Astrocyte of the cerebellum (primary cell): ENCODE measurements at regions not wholly inside any gene's neighbourhood (a gene's known extent, or its start where the extent isn't known, plus 50 kb on each side); places are given as distances from the start of the nearest gene placed in this dataset.

ENCODE experiments used
- DNase-seq: peaks from one replicate; pipeline ENCODE4 v3.0.0-alpha.2; 2011; ENCODE audit warnings: low read depth
- H3K4me3 ChIP-seq: 2 replicates; pipeline ENCODE4 v1.5.1; 2011; ENCODE audit warnings: mild to moderate bottlenecking, low read depth, low read length, moderate library complexity
- CTCF ChIP-seq: IDR thresholded peaks from 2 replicates; pipeline ENCODE4 v1.5.1; 2012; ENCODE audit warnings: low read length, low read depth, moderate library complexity, mild to moderate bottlenecking; ENCODE audit errors: missing control alignments
- in situ Hi-C: cut with HindIII; loops from 2 replicates; pipeline ENCODE4 v1.10.0; 2017; ENCODE audit warnings: low sequenced_read_pairs

GRCh38 chr2:236632295-236633218, 62.9 kb downstream of the ACKR3 start:
- in situ Hi-C loops: no loop called here
- no peak overlapping the region for H3K4me3 ChIP-seq
- DNase-seq: no peak
- TF ChIP-seq CTCF: no peak

GRCh38 chr2:236633219-236633570, 63.6 kb downstream of the ACKR3 start:
- TF ChIP-seq CTCF: no peak
- DNase-seq: no peak
- H3K4me3 ChIP-seq: no peak overlapping the region
- in situ Hi-C loops: no loop called here

GRCh38 chr2:236633775-236634560, 64.3 kb downstream of the ACKR3 start:
- DNase-seq: no peak
- no peak for TF ChIP-seq CTCF
- no peak overlapping the region for H3K4me3 ChIP-seq
- in situ Hi-C loops: no loop called here

- no peak for DNase-seq
- no peak overlapping the region for H3K4me3 ChIP-seq
- in situ Hi-C loops: no loop called here
- no peak for TF ChIP-seq CTCF
Measured at GRCh38 chr2:236636261-236636660, 66.6 kb downstream of the ACKR3 start.

GRCh38 chr2:236636714-236637470, 67.3 kb downstream of the ACKR3 start:
- in situ Hi-C loops: no loop called here
- TF ChIP-seq CTCF: no peak
- no peak for DNase-seq
- H3K4me3 ChIP-seq: no peak overlapping the region
